ENCODE measurements at regions not wholly inside any gene's neighbourhood (a gene's known extent, or its start where the extent isn't known, plus 50 kb on each side); places are given as distances from the start of the nearest gene placed in this dataset.
"Not testable (repeated sequence)": the region's sequence is repeated elsewhere in the genome, so short reads cannot be mapped to it uniquely, and the experiment has no call there.

- peak in 1 of 2 donors; percentile 1 for DNase-seq
Observed at GRCh38 chr11:3437441-3437840, 58.5 kb upstream of the ZNF195 start.

GRCh38 chr11:3434976-3435375, 56.0 kb upstream of the ZNF195 start:
- no peak for DNase-seq

GRCh38 chr11:3429191-3429590, 50.2 kb upstream of the ZNF195 start:
- not testable (repeated sequence) for DNase-seq
